CD4-positive, alpha-beta memory T cell (primary cell): ENCODE measurements at regions not wholly inside any gene's neighbourhood (a gene's known extent, or its start where the extent isn't known, plus 50 kb on each side); places are given as distances from the start of the nearest gene placed in this dataset.

Experiments
- CTCF ChIA-PET: fragments of 350-600 bp; sonication (Branson Sonifier 250); formaldehyde crosslinking; loops from one replicate; lab custom pipeline; 2021; ENCODE audit warnings: inconsistent platforms; ENCODE audit not compliant: partially characterized antibody; lab: Charles Lee
- POLR2A ChIA-PET: fragments of 350-600 bp; sonication (Branson Sonifier 250); formaldehyde crosslinking; loops from one replicate; lab custom pipeline; 2021; ENCODE audit not compliant: partially characterized antibody; lab: Charles Lee
- DNase-seq, 5 donors: peaks; one replicate each; pipeline versions ENCODE4 v3.0.0 to v3.0.0-alpha.2; 2020 to 2022; ENCODE audit warnings: mixed read lengths in 1 of 5
- H3K27ac ChIP-seq: one replicate; pipeline ENCODE4 v1.7.0; 2013; ENCODE audit warnings: low read depth, low read length
- H3K27me3 ChIP-seq: 2 replicates; pipeline ENCODE4 v1.7.0; 2013; ENCODE audit warnings: mild to moderate bottlenecking, low read length, moderate library complexity; ENCODE audit not compliant: insufficient read depth
- H3K36me3 ChIP-seq: 2 replicates; pipeline ENCODE4 v1.7.0; 2013; ENCODE audit warnings: mild to moderate bottlenecking, low read length, moderate library complexity; ENCODE audit not compliant: insufficient read depth
- H3K4me1 ChIP-seq: 2 replicates; pipeline ENCODE4 v1.7.0; 2013; ENCODE audit warnings: mild to moderate bottlenecking, low read length, moderate library complexity; ENCODE audit not compliant: insufficient read depth
- H3K4me3 ChIP-seq, 2 donors: one replicate each; pipeline ENCODE4 v1.7.0; 2013; ENCODE audit warnings: low read length in 2 of 2, mild to moderate bottlenecking in 1 of 2
- H3K9me3 ChIP-seq, 2 donors: one replicate each; pipeline ENCODE4 v1.7.0; 2013; ENCODE audit warnings: low read length in 2 of 2, control low read depth in 1 of 2; ENCODE audit not compliant: control insufficient read depth in 1 of 2
- H3K27ac Mint-ChIP-seq, 7 donors: one replicate each; pipeline ENCODE4 v1.8.0; 2020 to 2021; ENCODE audit warnings: mixed read lengths in 7 of 7, mild to moderate bottlenecking in 6 of 7, inconsistent platforms in 3 of 7, moderate library complexity in 3 of 7
- H3K27me3 Mint-ChIP-seq, 2 donors: one replicate each; pipeline ENCODE4 v1.8.0; 2020 to 2021; ENCODE audit warnings: mixed read lengths in 2 of 2
- H3K36me3 Mint-ChIP-seq, 2 donors: one replicate each; pipeline ENCODE4 v1.8.0; 2020 to 2021; ENCODE audit warnings: mixed read lengths in 2 of 2, inconsistent platforms in 1 of 2, mild to moderate bottlenecking in 1 of 2
- H3K4me1 Mint-ChIP-seq, 4 donors: one replicate each; pipeline ENCODE4 v1.8.0; 2020 to 2021; ENCODE audit warnings: mixed read lengths in 4 of 4, mild to moderate bottlenecking in 1 of 4
- H3K4me3 Mint-ChIP-seq, 8 donors: one replicate each; pipeline ENCODE4 v1.8.0; 2020 to 2021; ENCODE audit warnings: mixed read lengths in 8 of 8, mild to moderate bottlenecking in 7 of 8, moderate library complexity in 6 of 8, inconsistent platforms in 3 of 8
- H3K9me3 Mint-ChIP-seq, 8 donors: one replicate each; pipeline ENCODE4 v1.8.0; 2020 to 2021; ENCODE audit warnings: mixed read lengths in 8 of 8, mild to moderate bottlenecking in 5 of 8, inconsistent platforms in 3 of 8, moderate library complexity in 1 of 8
- intact Hi-C: fragments of 100-400 bp; cut with micrococcal nuclease; formaldehyde crosslinking; loops from one replicate; pipeline ENCODE4 v1.15.1; 2023

GRCh38 chr1:217336724-217337123, 294.2 kb downstream of the GPATCH2 start:
- H3K4me1 Mint-ChIP-seq: no peaks in the 10 kb centered on the region

GRCh38 chr1:217333939-217334338, 297.0 kb downstream of the GPATCH2 start:
- no peak overlapping the region for H3K4me3 Mint-ChIP-seq
- DNase-seq: no peak
- H3K36me3 Mint-ChIP-seq: no peaks in the 10 kb centered on the region
- H3K4me1 Mint-ChIP-seq: no peaks in the 10 kb centered on the region
- intact Hi-C loops: no loop called here
- no peak overlapping the region for H3K27ac Mint-ChIP-seq
- ChIA-PET CTCF (no interaction called here), POLR2A (no interaction called here)
- H3K9me3 Mint-ChIP-seq: peaks cover 2 to 12% (median 3%) of the 10 kb centered on the region in 8 donors
- Histone ChIP-seq H3K27ac (no peak overlapping the region), H3K4me1 (no peaks in the 10 kb centered on the region), H3K4me3 (no peak overlapping the region), H3K9me3 (no peaks in the 10 kb centered on the region), H3K36me3 (no peaks in the 10 kb centered on the region), H3K27me3 (no peaks in the 10 kb centered on the region)
- H3K27me3 Mint-ChIP-seq: no peaks in the 10 kb centered on the region

More at GRCh38 chr1:217336724-217337123, 294.2 kb downstream of the GPATCH2 start:
- H3K27me3 Mint-ChIP-seq: no peaks in the 10 kb centered on the region
- no peaks in the 10 kb centered on the region for H3K36me3 Mint-ChIP-seq
- Histone ChIP-seq H3K27me3 (no peaks in the 10 kb centered on the region), H3K9me3 (no peaks in the 10 kb centered on the region), H3K27ac (no peak overlapping the region), H3K4me3 (no peak overlapping the region), H3K4me1 (no peaks in the 10 kb centered on the region), H3K36me3 (no peaks in the 10 kb centered on the region)
- no peak for DNase-seq
- intact Hi-C loops: no loop called here
- CTCF ChIA-PET: no interaction called here
- POLR2A ChIA-PET: no interaction called here
- H3K9me3 Mint-ChIP-seq: peaks cover 0 to 7% (median 2%) of the 10 kb centered on the region in 8 donors
- no peak overlapping the region for H3K27ac Mint-ChIP-seq
- H3K4me3 Mint-ChIP-seq: no peak overlapping the region

GRCh38 chr1:217332431-217333065, 298.3 kb downstream of the GPATCH2 start:
- intact Hi-C loops: no loop called here

GRCh38 chr1:217331698-217332097, 299.2 kb downstream of the GPATCH2 start:
- Mint-ChIP-seq H3K27me3 (no peaks in the 10 kb centered on the region), H3K9me3 (peaks cover 2 to 12% (median 3%) of the 10 kb centered on the region in 8 donors), H3K27ac (no peak overlapping the region), H3K4me3 (no peak overlapping the region), H3K36me3 (no peaks in the 10 kb centered on the region), H3K4me1 (no peaks in the 10 kb centered on the region)
- intact Hi-C loops: no loop called here
- no peak for DNase-seq
- no peaks in the 10 kb centered on the region for H3K4me1 ChIP-seq
- H3K9me3 ChIP-seq: no peaks in the 10 kb centered on the region
- ChIA-PET CTCF (no interaction called here), POLR2A (no interaction called here)
- no peaks in the 10 kb centered on the region for H3K36me3 ChIP-seq
- H3K27me3 ChIP-seq: no peaks in the 10 kb centered on the region
- no peak overlapping the region for H3K27ac ChIP-seq
- no peak overlapping the region for H3K4me3 ChIP-seq

More at GRCh38 chr1:217332431-217333065, 298.3 kb downstream of the GPATCH2 start:
- Histone ChIP-seq H3K4me1 (no peaks in the 10 kb centered on the region), H3K27ac (no peak overlapping the region), H3K36me3 (no peaks in the 10 kb centered on the region), H3K27me3 (no peaks in the 10 kb centered on the region), H3K4me3 (no peak overlapping the region), H3K9me3 (no peaks in the 10 kb centered on the region)
- POLR2A ChIA-PET: no interaction called here
- no peaks in the 10 kb centered on the region for H3K36me3 Mint-ChIP-seq
- no peak overlapping the region for H3K4me3 Mint-ChIP-seq
- H3K27ac Mint-ChIP-seq: no peak overlapping the region
- DNase-seq: no peak
- H3K4me1 Mint-ChIP-seq: no peaks in the 10 kb centered on the region
- no peaks in the 10 kb centered on the region for H3K27me3 Mint-ChIP-seq
- CTCF ChIA-PET: no interaction called here
- H3K9me3 Mint-ChIP-seq: peaks cover 2 to 12% (median 3%) of the 10 kb centered on the region in 8 donors

GRCh38 chr1:217327901-217328300, 303.0 kb downstream of the GPATCH2 start:
- no peaks in the 10 kb centered on the region for H3K36me3 ChIP-seq
- Mint-ChIP-seq H3K27me3 (no peaks in the 10 kb centered on the region), H3K36me3 (no peaks in the 10 kb centered on the region), H3K27ac (no peak overlapping the region), H3K4me3 (no peak overlapping the region), H3K4me1 (no peaks in the 10 kb centered on the region), H3K9me3 (peaks cover 0 to 9% (median 1%) of the 10 kb centered on the region in 8 donors)
- no peak overlapping the region for H3K4me3 ChIP-seq
- ChIA-PET POLR2A (no interaction called here), CTCF (no interaction called here)
- no peak for DNase-seq
- intact Hi-C loops: no loop called here
- H3K4me1 ChIP-seq: no peaks in the 10 kb centered on the region
- no peak overlapping the region for H3K27ac ChIP-seq
- H3K9me3 ChIP-seq: no peaks in the 10 kb centered on the region
- H3K27me3 ChIP-seq: no peaks in the 10 kb centered on the region

- Histone ChIP-seq H3K9me3 (no peaks in the 10 kb centered on the region), H3K4me1 (no peaks in the 10 kb centered on the region), H3K27me3 (no peaks in the 10 kb centered on the region), H3K36me3 (no peaks in the 10 kb centered on the region), H3K4me3 (no peak overlapping the region), H3K27ac (no peak overlapping the region)
- H3K27me3 Mint-ChIP-seq: no peaks in the 10 kb centered on the region
- ChIA-PET CTCF (no interaction called here), POLR2A (no interaction called here)
- H3K4me1 Mint-ChIP-seq: peaks cover 0 to 4% (median 0%) of the 10 kb centered on the region in 4 donors
- peaks cover 0 to 2% (median 0%) of the 10 kb centered on the region in 8 donors for H3K9me3 Mint-ChIP-seq
- intact Hi-C loops: no loop called here
- H3K27ac Mint-ChIP-seq: no peak overlapping the region
- H3K36me3 Mint-ChIP-seq: no peaks in the 10 kb centered on the region
- DNase-seq: no peak
- no peak overlapping the region for H3K4me3 Mint-ChIP-seq
Measured at GRCh38 chr1:217322834-217323233, 308.1 kb downstream of the GPATCH2 start.

- Mint-ChIP-seq H3K27ac (no peak overlapping the region), H3K4me3 (no peak overlapping the region), H3K36me3 (no peaks in the 10 kb centered on the region), H3K4me1 (no peaks in the 10 kb centered on the region), H3K9me3 (peaks cover 0 to 2% (median 0%) of the 10 kb centered on the region in 8 donors), H3K27me3 (no peaks in the 10 kb centered on the region)
- Histone ChIP-seq H3K9me3 (no peaks in the 10 kb centered on the region), H3K36me3 (no peaks in the 10 kb centered on the region), H3K4me1 (no peaks in the 10 kb centered on the region), H3K27ac (no peak overlapping the region), H3K4me3 (no peak overlapping the region), H3K27me3 (no peaks in the 10 kb centered on the region)
- no peak for DNase-seq
- ChIA-PET CTCF (no interaction called here), POLR2A (no interaction called here)
- intact Hi-C loops: no loop called here
Measured at GRCh38 chr1:217315346-217315745, 315.5 kb downstream of the GPATCH2 start.
